PC-9 (cell line): ENCODE measurements at regions not wholly inside any gene's neighbourhood (a gene's known extent, or its start where the extent isn't known, plus 50 kb on each side); places are given as distances from the start of the nearest gene placed in this dataset.

ENCODE experiments used
- EZH2 ChIP-seq: fragments of 200-600 bp; sonication (generic); IDR thresholded peaks from 2 replicates; pipeline ENCODE4 v1.8.0; 2017; ENCODE audit warnings: antibody characterized with exemption, low read depth
- TF ChIP-seq, protein P1 (sequence below): fragments of 200-600 bp; sonication (generic); conservative IDR thresholded peaks from 2 replicates; pipeline ENCODE4 v1.6.1; 2017; ENCODE audit warnings: mixed run types, antibody characterized with exemption, mild to moderate bottlenecking, moderate library complexity

DNA sequence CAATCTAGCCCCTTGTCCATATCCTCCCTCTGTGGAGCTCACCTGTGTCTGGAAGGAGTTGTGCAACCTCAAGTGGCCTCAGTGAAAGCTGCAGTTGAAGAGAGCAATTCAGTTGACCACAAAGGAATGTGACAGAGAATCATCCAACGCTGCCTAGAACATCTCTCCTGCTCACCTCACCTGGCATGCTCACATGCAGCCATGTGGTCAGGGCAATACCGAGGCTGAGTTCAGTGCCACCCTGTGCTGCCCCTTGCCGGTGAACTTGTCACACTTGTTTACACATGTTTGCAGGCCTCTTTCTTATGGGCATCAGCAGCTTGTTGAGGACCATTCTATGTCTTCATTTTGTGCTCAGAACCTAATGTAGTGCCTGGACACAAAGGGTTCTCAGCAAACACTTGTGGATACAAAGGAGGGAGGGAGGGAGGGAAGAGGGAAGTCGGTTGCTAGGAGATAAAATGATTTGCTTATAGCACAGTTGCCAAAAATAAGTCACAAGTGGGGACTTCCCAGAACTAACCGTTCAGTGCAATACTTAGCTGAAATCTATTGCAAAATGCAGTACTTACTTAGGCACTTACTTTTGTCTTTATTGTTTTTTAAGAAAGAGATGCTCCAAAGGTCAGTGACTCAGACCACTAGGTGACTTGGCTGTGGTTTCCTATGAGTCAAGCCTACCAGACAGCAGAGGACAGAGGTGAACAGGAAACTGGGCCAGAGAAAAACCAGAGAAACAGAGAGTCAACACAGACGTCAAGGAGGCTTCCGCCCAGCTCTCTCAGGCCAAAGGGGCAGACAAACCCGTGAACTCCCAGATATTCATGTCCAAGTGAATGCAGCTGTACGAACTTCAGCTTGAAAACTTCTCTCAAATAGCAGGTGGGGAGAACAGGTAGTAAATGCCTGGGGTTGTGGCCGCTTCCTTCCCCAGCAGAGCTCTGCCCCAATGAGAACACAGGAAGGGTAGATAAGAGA is 227.8 kb upstream of the CTNNB1 start:
- TF ChIP-seq, protein P1, sequence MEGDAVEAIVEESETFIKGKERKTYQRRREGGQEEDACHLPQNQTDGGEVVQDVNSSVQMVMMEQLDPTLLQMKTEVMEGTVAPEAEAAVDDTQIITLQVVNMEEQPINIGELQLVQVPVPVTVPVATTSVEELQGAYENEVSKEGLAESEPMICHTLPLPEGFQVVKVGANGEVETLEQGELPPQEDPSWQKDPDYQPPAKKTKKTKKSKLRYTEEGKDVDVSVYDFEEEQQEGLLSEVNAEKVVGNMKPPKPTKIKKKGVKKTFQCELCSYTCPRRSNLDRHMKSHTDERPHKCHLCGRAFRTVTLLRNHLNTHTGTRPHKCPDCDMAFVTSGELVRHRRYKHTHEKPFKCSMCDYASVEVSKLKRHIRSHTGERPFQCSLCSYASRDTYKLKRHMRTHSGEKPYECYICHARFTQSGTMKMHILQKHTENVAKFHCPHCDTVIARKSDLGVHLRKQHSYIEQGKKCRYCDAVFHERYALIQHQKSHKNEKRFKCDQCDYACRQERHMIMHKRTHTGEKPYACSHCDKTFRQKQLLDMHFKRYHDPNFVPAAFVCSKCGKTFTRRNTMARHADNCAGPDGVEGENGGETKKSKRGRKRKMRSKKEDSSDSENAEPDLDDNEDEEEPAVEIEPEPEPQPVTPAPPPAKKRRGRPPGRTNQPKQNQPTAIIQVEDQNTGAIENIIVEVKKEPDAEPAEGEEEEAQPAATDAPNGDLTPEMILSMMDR = no peak; the same call in 1 of the 2 replicates
- no peak for TF ChIP-seq EZH2
